ENCODE measurements at regions not wholly inside any gene's neighbourhood (a gene's known extent, or its start where the extent isn't known, plus 50 kb on each side); places are given as distances from the start of the nearest gene placed in this dataset.

DNA sequence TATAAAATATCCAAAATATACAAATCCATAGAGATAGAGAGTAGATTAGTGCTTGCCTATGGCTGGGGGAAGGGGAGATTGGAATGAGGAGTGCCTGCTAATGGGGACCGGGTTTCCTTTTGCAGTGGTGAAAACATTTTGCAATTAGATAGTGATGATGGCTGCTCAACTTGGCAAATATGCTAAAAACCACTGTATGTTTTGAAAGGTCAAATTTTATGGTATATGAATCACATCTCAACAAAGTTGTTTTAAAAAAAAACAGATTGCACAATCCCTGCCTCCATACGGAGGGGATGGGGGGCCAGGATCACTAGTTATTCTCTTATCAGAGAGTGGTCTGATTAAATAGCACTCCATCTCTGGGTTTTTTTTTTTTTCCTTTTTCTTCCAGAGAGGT is 76.9 kb upstream of the RIPOR2 start:
- TF ChIP-seq, protein P1, sequence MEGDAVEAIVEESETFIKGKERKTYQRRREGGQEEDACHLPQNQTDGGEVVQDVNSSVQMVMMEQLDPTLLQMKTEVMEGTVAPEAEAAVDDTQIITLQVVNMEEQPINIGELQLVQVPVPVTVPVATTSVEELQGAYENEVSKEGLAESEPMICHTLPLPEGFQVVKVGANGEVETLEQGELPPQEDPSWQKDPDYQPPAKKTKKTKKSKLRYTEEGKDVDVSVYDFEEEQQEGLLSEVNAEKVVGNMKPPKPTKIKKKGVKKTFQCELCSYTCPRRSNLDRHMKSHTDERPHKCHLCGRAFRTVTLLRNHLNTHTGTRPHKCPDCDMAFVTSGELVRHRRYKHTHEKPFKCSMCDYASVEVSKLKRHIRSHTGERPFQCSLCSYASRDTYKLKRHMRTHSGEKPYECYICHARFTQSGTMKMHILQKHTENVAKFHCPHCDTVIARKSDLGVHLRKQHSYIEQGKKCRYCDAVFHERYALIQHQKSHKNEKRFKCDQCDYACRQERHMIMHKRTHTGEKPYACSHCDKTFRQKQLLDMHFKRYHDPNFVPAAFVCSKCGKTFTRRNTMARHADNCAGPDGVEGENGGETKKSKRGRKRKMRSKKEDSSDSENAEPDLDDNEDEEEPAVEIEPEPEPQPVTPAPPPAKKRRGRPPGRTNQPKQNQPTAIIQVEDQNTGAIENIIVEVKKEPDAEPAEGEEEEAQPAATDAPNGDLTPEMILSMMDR (conservative IDR thresholded peaks at IDR 0.05; ENCODE audit: low read length) = no peak
- H3K4me3 ChIP-seq (ENCODE audit: low read length) = no peak overlapping the region
- DNase-seq (ENCODE audit: low read depth) = peak; percentile 87

DNA sequence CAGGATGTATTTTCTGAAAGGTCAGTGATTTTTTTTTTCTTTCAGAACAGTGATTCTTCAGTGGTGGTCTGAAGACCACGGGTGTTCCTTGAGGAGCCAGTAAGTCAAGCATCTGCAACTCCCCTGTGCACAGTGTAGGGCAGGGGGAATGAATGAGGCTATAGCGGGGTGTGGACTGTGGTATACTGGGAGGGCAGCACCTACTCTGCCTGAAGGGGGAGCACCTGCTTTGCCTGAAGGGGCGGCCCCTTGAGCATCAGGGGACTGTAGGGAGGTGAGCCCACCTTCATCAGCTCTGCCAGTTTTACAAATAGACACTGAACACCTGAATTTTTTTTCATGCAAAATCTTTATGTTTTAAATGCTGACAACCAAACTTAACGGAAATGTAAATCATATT is 77.5 kb upstream of the RIPOR2 start:
- no peak overlapping the region for H3K4me3 ChIP-seq (ENCODE audit: low read length)
- TF ChIP-seq, protein P1 (conservative IDR thresholded peaks at IDR 0.05; ENCODE audit: low read length) = peak; percentile 30
- DNase-seq (ENCODE audit: low read depth) = no peak

DNA sequence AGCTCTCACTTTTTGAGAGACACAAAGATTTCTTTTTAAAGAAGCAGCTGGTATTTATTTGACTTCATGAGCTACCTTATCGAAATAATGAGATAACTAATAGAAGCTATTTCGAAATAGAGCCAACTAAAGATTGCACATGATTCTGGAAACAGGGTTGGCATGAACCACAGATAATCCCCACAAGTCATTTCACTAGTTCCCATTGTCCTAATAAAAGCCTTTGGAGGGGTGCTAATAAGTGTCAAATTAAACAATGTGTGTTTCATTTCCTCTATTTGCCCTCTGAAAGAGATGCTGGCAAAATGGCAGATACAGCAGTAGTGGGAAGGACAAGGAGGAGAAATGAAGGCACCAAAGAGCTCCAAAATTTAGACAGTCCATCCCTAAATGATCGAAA is 78.6 kb upstream of the RIPOR2 start:
- TF ChIP-seq, protein P1 (conservative IDR thresholded peaks at IDR 0.05; ENCODE audit: low read length) = no peak
- DNase-seq (ENCODE audit: low read depth) = no peak
- no peak overlapping the region for H3K4me3 ChIP-seq (ENCODE audit: low read length)

DNA sequence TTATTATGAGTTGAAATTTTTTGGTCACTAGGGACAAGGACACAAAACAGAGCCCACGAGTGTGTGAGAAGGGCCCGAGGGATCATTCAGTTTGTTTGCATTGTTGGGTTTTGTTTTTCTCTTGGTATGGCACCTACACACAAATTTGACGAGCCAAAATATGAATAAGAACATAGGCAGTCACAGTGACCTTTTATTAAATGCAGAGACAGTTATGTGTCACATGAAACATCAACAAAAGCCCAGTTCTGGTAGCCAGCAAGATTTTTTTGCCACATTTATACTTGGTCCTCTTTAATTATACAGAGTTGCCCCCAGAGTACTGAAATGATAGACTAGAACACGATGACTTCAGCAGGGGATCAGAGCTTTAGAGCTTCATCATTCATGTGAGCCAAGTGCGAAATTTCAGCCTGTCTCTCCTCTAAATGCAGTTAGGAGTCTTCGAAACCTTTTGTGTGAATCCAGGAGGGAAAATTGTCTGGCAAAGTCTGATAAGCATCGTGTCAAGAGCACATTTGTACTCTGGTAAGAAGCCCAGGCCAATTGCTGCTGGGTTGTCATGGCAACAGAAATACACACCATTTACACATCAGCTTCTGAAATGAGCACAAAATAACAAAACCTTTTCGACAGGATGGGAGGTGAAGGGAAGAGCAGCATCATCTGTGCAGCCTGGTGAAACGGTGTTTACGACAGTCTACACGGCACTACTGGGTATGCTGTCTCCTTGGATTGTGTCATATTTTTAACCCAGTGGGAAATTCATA is 79.2 kb upstream of the RIPOR2 start:
- TF ChIP-seq, protein P1 (conservative IDR thresholded peaks at IDR 0.05; ENCODE audit: low read length) = no peak
- peak; percentile 88 for DNase-seq (ENCODE audit: low read depth)

DNA sequence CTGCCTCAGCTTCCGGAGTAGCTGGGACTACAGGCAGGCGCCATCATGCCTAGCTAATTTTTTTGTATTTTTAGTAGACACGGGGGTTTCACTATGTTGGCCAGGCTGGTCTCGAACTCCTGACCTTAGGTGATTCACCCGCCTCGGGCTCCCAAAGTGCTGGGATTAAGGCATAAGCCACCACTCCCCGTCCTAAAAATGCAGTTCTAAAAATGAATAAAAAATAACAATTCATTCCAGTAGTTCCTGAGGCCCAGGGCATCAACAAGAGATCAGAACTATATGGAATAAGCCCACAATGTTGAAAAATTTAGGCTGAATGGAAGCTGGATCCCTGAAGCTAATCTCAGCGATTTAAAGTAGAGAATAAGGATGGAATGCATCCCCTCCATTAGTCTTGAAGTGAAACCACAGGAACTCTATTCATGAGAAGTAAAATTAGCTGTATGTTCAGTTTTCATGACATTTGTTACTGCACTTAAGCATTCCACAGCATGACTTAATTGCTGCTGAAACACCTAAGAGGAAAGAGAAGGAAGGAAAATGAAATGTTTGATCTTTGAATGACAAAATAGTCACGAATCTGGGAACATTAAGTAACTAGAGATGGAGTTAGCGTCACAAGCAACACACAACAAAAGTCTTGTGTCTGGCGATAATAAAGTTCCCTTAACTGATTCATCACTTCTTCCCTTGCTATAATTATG is 80.4 kb upstream of the RIPOR2 start:
- no peak overlapping the region for H3K4me3 ChIP-seq (ENCODE audit: low read length)
- TF ChIP-seq, protein P1 (conservative IDR thresholded peaks at IDR 0.05; ENCODE audit: low read length) = no peak
- peak; percentile 60 for DNase-seq (ENCODE audit: low read depth)

More for the DNA sequence above, 79.2 kb upstream of the RIPOR2 start:
- no peak overlapping the region for H3K4me3 ChIP-seq (ENCODE audit: low read length)

DNA sequence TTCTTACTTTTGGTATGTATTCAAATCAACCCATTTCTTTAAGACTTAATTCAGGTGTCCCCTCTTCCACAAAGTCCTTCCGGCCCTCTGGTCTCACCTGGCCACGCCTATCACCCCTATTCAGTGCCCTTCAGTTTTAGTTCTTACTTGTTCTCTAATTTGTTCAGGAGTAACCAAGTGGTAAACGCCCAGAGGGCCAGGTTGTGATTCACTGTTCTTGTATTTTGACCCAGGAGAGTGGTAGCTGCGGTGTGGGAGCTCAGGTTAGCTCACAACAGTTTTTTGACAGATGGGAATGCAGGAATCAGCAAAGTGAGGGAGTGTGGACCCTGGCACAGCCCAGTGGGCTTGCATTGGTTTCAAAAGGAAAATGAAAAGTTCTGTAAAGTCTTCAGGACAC is 81.7 kb upstream of the RIPOR2 start:
- no peak overlapping the region for H3K4me3 ChIP-seq (ENCODE audit: low read length)
- DNase-seq (ENCODE audit: low read depth) = no peak
- TF ChIP-seq, protein P1 (conservative IDR thresholded peaks at IDR 0.05; ENCODE audit: low read length) = no peak

All from AG10803 (cell line).